SK-N-SH (cell line): ENCODE measurements at regions not wholly inside any gene's neighbourhood (a gene's known extent, or its start where the extent isn't known, plus 50 kb on each side); places are given as distances from the start of the nearest gene placed in this dataset.

Experiments
- CTCF ChIP-seq: fragments of 200-600 bp; sonication (generic); IDR thresholded peaks from 2 replicates; pipeline ENCODE4 v1.6.1; 2017; ENCODE audit warnings: antibody characterized with exemption, mild to moderate bottlenecking, moderate library complexity
- RXRA ChIP-seq: IDR thresholded peaks from 2 replicates; pipeline ENCODE4 v1.4.0; 2012; ENCODE audit warnings: low read depth, mild to moderate bottlenecking, borderline replicate concordance

GRCh38 chr12:20175704-20176388 lies 192.5 kb upstream of the PDE3A start:
- TF ChIP-seq RXRA (no peak), CTCF (no peak)
